ENCODE measurements at regions not wholly inside any gene's neighbourhood (a gene's known extent, or its start where the extent isn't known, plus 50 kb on each side); places are given as distances from the start of the nearest gene placed in this dataset.

- Mint-ChIP-seq H3K9me3 (ENCODE audit: unreplicated experiment) (no peaks in the 10 kb centered on the region), H3K27ac (ENCODE audit: unreplicated experiment) (no peak overlapping the region), H3K4me3 (ENCODE audit: unreplicated experiment) (no peak overlapping the region), H3K27me3 (ENCODE audit: unreplicated experiment) (peaks cover 1% of the 10 kb centered on the region), H3K36me3 (ENCODE audit: low read depth, unreplicated experiment) (no peaks in the 10 kb centered on the region), H3K4me1 (ENCODE audit: unreplicated experiment) (peaks cover 7% of the 10 kb centered on the region)
- DNase-seq (ENCODE audit: low spot score): no peak
- TF ChIP-seq, protein P1, sequence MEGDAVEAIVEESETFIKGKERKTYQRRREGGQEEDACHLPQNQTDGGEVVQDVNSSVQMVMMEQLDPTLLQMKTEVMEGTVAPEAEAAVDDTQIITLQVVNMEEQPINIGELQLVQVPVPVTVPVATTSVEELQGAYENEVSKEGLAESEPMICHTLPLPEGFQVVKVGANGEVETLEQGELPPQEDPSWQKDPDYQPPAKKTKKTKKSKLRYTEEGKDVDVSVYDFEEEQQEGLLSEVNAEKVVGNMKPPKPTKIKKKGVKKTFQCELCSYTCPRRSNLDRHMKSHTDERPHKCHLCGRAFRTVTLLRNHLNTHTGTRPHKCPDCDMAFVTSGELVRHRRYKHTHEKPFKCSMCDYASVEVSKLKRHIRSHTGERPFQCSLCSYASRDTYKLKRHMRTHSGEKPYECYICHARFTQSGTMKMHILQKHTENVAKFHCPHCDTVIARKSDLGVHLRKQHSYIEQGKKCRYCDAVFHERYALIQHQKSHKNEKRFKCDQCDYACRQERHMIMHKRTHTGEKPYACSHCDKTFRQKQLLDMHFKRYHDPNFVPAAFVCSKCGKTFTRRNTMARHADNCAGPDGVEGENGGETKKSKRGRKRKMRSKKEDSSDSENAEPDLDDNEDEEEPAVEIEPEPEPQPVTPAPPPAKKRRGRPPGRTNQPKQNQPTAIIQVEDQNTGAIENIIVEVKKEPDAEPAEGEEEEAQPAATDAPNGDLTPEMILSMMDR (IDR thresholded peaks at IDR 0.05; ENCODE audit: unreplicated experiment): no peak
These were observed 86.9 kb upstream of the CPM start for GRCh38 chr12:69019910-69020309.

GRCh38 chr12:69022674-69023073 is 89.7 kb upstream of the CPM start:
- no peaks in the 10 kb centered on the region for H3K9me3 Mint-ChIP-seq (ENCODE audit: unreplicated experiment)
- TF ChIP-seq, protein P1 (IDR thresholded peaks at IDR 0.05; ENCODE audit: unreplicated experiment): no peak
- H3K36me3 Mint-ChIP-seq (ENCODE audit: low read depth, unreplicated experiment): no peaks in the 10 kb centered on the region
- H3K4me3 Mint-ChIP-seq (ENCODE audit: unreplicated experiment): no peak overlapping the region
- no peak overlapping the region for H3K27ac Mint-ChIP-seq (ENCODE audit: unreplicated experiment)
- peaks cover 15% of the 10 kb centered on the region for H3K4me1 Mint-ChIP-seq (ENCODE audit: unreplicated experiment)
- no peak for DNase-seq (ENCODE audit: low spot score)
- H3K27me3 Mint-ChIP-seq (ENCODE audit: unreplicated experiment): peaks cover 2% of the 10 kb centered on the region

DNA sequence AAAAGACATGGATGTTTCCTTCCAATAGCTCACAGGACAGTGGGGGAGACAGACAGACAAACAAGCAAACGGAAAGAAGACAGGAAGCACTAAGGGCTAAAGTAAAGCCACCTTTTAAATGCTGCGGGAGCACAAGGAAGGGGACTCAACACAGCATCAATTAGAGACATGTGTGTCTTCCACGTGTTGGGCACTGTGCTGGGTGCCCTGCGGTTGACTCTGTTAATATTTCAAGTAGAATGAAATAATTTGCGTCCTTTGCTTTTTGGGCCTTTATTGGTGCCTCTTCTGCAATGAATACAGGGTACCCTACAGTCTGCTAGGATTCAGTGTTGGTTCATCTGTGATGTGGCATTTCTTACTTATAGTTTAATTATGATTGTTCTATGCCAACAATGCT is 90.9 kb upstream of the CPM start:
- Mint-ChIP-seq H3K27ac (ENCODE audit: unreplicated experiment) (no peak overlapping the region), H3K4me1 (ENCODE audit: unreplicated experiment) (peaks cover 23% of the 10 kb centered on the region), H3K36me3 (ENCODE audit: low read depth, unreplicated experiment) (no peaks in the 10 kb centered on the region), H3K27me3 (ENCODE audit: unreplicated experiment) (peaks cover 2% of the 10 kb centered on the region), H3K9me3 (ENCODE audit: unreplicated experiment) (no peaks in the 10 kb centered on the region), H3K4me3 (ENCODE audit: unreplicated experiment) (no peak overlapping the region)
- DNase-seq (ENCODE audit: low spot score): no peak
- TF ChIP-seq, protein P1 (IDR thresholded peaks at IDR 0.05; ENCODE audit: unreplicated experiment): no peak

DNA sequence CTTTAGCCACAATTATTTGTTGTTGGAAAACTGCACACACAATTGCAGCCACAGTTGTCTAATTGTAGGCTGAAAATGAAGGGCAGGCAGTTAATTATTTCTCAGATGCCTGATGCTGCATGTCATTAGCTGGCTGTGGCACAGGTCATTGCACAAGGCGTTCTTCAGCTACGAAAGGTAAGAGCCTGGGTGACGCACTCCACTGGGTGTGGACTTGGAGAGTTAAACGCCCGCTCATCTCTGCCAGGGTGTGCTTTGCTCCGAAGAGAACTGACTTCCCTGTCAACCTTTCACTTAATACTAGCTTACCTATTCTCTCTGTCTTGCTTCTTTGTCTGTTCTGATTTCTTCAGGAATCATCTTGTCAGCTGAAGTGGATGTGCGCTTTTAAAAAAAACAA is 91.4 kb upstream of the CPM start:
- H3K4me1 Mint-ChIP-seq (ENCODE audit: unreplicated experiment): peaks cover 23% of the 10 kb centered on the region
- DNase-seq (ENCODE audit: low spot score): no peak
- peaks cover 2% of the 10 kb centered on the region for H3K27me3 Mint-ChIP-seq (ENCODE audit: unreplicated experiment)
- no peak overlapping the region for H3K27ac Mint-ChIP-seq (ENCODE audit: unreplicated experiment)
- TF ChIP-seq, protein P1 (IDR thresholded peaks at IDR 0.05; ENCODE audit: unreplicated experiment): no peak
- no peaks in the 10 kb centered on the region for H3K9me3 Mint-ChIP-seq (ENCODE audit: unreplicated experiment)
- no peaks in the 10 kb centered on the region for H3K36me3 Mint-ChIP-seq (ENCODE audit: low read depth, unreplicated experiment)
- H3K4me3 Mint-ChIP-seq (ENCODE audit: unreplicated experiment): no peak overlapping the region

DNA sequence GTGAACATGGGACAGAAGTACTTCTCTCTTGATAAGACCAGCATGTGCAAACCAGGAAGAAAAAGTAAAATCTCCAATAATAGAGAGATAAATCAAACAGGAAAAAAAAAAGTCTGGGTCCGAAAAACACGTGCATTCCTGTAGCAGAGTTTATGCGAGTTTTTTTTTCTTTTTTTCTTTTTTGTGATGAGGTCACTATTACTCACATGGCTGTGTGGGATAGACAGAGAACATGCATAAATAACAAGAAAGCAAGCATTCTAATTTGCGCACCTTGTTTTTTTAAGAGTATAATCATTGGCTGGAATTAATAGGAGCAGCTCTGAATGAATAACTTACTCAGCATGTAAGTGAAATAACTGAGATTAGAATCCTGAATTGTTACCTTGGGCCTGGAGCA is 91.9 kb upstream of the CPM start:
- Mint-ChIP-seq H3K36me3 (ENCODE audit: low read depth, unreplicated experiment) (no peaks in the 10 kb centered on the region), H3K9me3 (ENCODE audit: unreplicated experiment) (no peaks in the 10 kb centered on the region), H3K27me3 (ENCODE audit: unreplicated experiment) (peaks cover 2% of the 10 kb centered on the region), H3K4me1 (ENCODE audit: unreplicated experiment) (peaks cover 23% of the 10 kb centered on the region), H3K4me3 (ENCODE audit: unreplicated experiment) (no peak overlapping the region), H3K27ac (ENCODE audit: unreplicated experiment) (no peak overlapping the region)
- no peak for DNase-seq (ENCODE audit: low spot score)
- TF ChIP-seq, protein P1 (IDR thresholded peaks at IDR 0.05; ENCODE audit: unreplicated experiment): no peak
